Calu3 (cell line): ENCODE measurements at regions not wholly inside any gene's neighbourhood (a gene's known extent, or its start where the extent isn't known, plus 50 kb on each side); places are given as distances from the start of the nearest gene placed in this dataset.

ENCODE experiments used
- BruUV-seq: library from RNA; stranded (reverse); fragments of 400-500 nt; replicated peaks from 2 replicates; lab custom pipeline; 2021; lab: Mats Ljungman, UMichigan
- CTCF ChIA-PET: fragments of 300-600 bp; sonication (Branson Sonifier 250); formaldehyde crosslinking; loops from one replicate; lab custom pipeline; 2022; ENCODE audit warnings: antibody characterized with exemption; lab: Charles Lee
- DNase-seq: peaks from one replicate; pipeline ENCODE4 v3.0.0; 2022
- H3K27ac Mint-ChIP-seq: one replicate; pipeline ENCODE4 v1.8.0; 2022; ENCODE audit warnings: mixed read lengths; ENCODE audit not compliant: unreplicated experiment
- H3K27me3 Mint-ChIP-seq: one replicate; pipeline ENCODE4 v1.8.0; 2022; ENCODE audit warnings: mixed read lengths; ENCODE audit not compliant: unreplicated experiment
- H3K36me3 Mint-ChIP-seq: one replicate; pipeline ENCODE4 v1.8.0; 2022; ENCODE audit warnings: mild to moderate bottlenecking, moderate library complexity, mixed read lengths; ENCODE audit not compliant: insufficient read depth, unreplicated experiment
- H3K4me1 Mint-ChIP-seq: one replicate; pipeline ENCODE4 v1.8.0; 2022; ENCODE audit warnings: mild to moderate bottlenecking, low read depth, mixed read lengths; ENCODE audit not compliant: unreplicated experiment
- H3K4me3 Mint-ChIP-seq: one replicate; pipeline ENCODE4 v1.8.0; 2022; ENCODE audit warnings: mild to moderate bottlenecking, low read depth, moderate library complexity, mixed read lengths; ENCODE audit not compliant: unreplicated experiment
- H3K9me3 Mint-ChIP-seq: one replicate; pipeline ENCODE4 v1.8.0; 2022; ENCODE audit warnings: low read depth, mixed read lengths; ENCODE audit not compliant: unreplicated experiment
- intact Hi-C: fragments of 100-400 bp; cut with micrococcal nuclease; formaldehyde crosslinking; loops from one replicate; pipeline ENCODE4 v1.10.0; 2022; ENCODE audit not compliant: unreplicated experiment
- TF ChIP-seq, protein P1 (sequence below): fragments of 200-600 bp; IDR thresholded peaks from one replicate; pipeline ENCODE4 v1.8.0; 2022; ENCODE audit warnings: antibody characterized with exemption; ENCODE audit not compliant: unreplicated experiment

DNA sequence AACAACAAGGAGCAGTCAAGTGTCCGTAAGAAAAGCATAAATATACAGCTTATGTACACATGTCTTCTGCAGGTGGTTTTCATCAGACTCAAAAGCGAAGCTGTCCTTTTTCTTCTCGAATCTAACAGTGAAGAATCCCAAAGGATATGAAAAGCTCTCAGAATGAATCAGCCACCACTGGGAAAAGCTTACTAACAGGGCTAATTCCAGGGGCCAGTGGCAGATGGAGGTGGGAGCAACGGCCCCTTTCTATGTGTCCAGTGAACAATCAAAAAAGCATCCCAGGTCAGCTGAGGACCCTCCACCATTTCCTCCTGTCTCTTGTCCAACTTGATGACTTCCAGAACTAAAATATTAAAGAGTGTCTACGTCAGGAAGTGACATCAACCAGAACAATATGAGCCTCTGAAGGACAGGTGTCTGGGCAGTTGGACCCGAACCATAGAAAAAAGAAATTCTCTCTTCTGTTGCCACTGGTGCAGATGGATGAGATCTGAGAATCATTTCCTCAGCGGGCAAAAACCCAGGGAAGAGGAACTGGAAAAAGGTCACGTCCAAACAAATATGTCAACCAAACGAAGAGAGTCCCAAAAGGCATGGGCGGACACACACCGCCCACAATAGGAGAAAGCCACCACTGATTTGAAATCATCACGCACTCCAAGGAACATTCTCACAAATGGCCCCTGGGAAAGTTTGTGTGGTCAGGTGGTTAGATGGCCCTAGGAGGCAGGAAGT is 70.4 kb upstream of the TIAM1 start:
- no TSS peak for BruUV-seq
- Mint-ChIP-seq H3K9me3 (no peaks in the 10 kb centered on the region), H3K36me3 (no peaks in the 10 kb centered on the region), H3K4me3 (no peak overlapping the region), H3K27ac (no peak overlapping the region), H3K27me3 (no peaks in the 10 kb centered on the region), H3K4me1 (no peaks in the 10 kb centered on the region)
- CTCF ChIA-PET, result no interaction called here
- TF ChIP-seq, protein P1, sequence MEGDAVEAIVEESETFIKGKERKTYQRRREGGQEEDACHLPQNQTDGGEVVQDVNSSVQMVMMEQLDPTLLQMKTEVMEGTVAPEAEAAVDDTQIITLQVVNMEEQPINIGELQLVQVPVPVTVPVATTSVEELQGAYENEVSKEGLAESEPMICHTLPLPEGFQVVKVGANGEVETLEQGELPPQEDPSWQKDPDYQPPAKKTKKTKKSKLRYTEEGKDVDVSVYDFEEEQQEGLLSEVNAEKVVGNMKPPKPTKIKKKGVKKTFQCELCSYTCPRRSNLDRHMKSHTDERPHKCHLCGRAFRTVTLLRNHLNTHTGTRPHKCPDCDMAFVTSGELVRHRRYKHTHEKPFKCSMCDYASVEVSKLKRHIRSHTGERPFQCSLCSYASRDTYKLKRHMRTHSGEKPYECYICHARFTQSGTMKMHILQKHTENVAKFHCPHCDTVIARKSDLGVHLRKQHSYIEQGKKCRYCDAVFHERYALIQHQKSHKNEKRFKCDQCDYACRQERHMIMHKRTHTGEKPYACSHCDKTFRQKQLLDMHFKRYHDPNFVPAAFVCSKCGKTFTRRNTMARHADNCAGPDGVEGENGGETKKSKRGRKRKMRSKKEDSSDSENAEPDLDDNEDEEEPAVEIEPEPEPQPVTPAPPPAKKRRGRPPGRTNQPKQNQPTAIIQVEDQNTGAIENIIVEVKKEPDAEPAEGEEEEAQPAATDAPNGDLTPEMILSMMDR, result no peak
- intact Hi-C loops, result no loop called here
- no peak for DNase-seq

DNA sequence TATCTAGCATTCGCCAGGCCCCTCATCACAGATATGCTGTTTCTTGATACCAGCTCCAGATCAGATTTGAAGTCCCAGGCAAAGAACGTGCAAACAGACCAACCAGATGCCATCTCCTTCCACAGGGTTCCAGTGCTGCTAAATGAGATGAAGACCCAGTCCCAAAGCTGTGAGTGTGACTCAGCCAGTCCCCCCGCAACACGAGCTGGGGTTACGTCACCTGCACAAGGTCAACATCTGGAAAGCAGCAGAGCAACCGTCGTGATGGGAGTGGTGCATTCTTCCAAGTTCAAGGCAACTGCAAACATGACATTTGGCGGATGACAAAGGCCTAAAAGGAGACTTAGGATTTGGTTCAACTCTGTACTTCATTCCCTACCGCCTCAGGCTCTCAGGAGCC is 69.6 kb upstream of the TIAM1 start:
- no peak overlapping the region for H3K4me3 Mint-ChIP-seq
- no peaks in the 10 kb centered on the region for H3K9me3 Mint-ChIP-seq
- BruUV-seq, result no TSS peak
- no peak overlapping the region for H3K27ac Mint-ChIP-seq
- no peak for DNase-seq
- CTCF ChIA-PET, result no interaction called here
- H3K27me3 Mint-ChIP-seq, result no peaks in the 10 kb centered on the region
- H3K36me3 Mint-ChIP-seq, result no peaks in the 10 kb centered on the region
- TF ChIP-seq, protein P1, result no peak
- no peaks in the 10 kb centered on the region for H3K4me1 Mint-ChIP-seq
- intact Hi-C loops, result no loop called here

DNA sequence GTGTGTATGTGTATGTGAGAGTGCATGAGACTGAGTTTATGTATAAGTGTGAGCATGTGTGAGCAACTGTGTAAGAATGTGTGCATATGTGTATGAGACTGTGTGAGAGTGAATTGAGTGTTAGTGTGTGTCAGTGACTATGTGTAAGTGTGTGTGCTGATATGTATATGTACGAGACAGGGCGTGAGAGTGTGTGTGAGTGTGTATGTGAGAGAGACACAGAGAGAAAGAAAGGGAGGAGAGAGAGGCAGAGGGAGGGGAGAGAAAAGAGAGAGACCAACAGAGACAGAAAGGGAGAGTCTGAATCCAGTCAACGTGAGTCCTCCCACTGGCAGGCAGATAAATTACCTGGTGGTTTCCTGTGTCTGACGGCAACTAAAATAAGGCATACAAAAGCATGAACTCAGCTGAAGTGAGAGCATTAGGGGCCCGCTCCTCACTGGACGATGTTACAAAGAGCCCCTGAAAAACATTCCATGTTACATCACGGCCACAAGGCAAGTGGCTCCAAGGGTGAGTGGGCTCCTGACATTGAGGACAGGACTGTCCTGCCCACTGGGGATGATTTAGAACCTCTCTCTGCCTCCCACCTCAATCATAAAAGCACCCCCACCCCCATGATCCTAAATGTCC is 66.6 kb upstream of the TIAM1 start:
- DNase-seq, result no peak
- TF ChIP-seq, protein P1, result no peak
- BruUV-seq, result no TSS peak
- H3K36me3 Mint-ChIP-seq, result no peaks in the 10 kb centered on the region
- CTCF ChIA-PET, result no interaction called here
- no peak overlapping the region for H3K27ac Mint-ChIP-seq
- no peaks in the 10 kb centered on the region for H3K9me3 Mint-ChIP-seq
- no peaks in the 10 kb centered on the region for H3K4me1 Mint-ChIP-seq
- intact Hi-C loops, result no loop called here
- no peaks in the 10 kb centered on the region for H3K27me3 Mint-ChIP-seq
- no peak overlapping the region for H3K4me3 Mint-ChIP-seq

GRCh38 chr21:31409831-31410487 is 65.9 kb upstream of the TIAM1 start:
- Mint-ChIP-seq H3K4me3 (no peak overlapping the region), H3K27ac (no peak overlapping the region), H3K27me3 (no peaks in the 10 kb centered on the region), H3K9me3 (no peaks in the 10 kb centered on the region), H3K36me3 (no peaks in the 10 kb centered on the region), H3K4me1 (no peaks in the 10 kb centered on the region)
- CTCF ChIA-PET, result no interaction called here
- BruUV-seq, result no TSS peak
- intact Hi-C loops, result no loop called here
- no peak for DNase-seq
- TF ChIP-seq, protein P1, result no peak
